ENCODE measurements at regions not wholly inside any gene's neighbourhood (a gene's known extent, or its start where the extent isn't known, plus 50 kb on each side); places are given as distances from the start of the nearest gene placed in this dataset.
"Not testable (repeated sequence)": the region's sequence is repeated elsewhere in the genome, so short reads cannot be mapped to it uniquely, and the experiment has no call there.

DNA sequence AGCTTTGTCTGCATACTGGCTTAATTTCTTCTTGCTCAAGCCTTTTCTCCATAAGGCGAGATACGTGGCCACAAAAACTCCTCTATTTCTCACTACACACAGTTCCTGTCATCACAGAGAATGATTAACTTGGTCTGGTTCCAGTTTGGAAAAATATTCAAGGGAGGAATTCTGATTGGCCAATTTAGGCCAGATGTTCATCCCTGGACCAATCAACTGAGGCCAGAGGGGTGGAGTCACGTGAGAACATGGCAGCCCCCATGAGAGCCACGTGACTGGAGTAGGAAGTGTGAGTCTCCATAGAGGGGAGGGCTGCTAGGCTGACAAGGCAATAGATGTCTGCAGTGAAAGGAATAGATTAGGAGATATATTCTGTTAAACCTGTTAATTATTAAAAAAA lies 200.0 kb downstream of the OTOP1 start:
- H3K4me1 Mint-ChIP-seq; H3K9me3 Mint-ChIP-seq; H3K36me3 Mint-ChIP-seq; DNase-seq (ENCODE audit: low spot score in 2 of 2, unreplicated experiment in 2 of 2); H3K27ac Mint-ChIP-seq; H3K4me3 Mint-ChIP-seq: not testable (repeated sequence)
- peaks cover 17% of the 10 kb centered on the region for H3K27me3 Mint-ChIP-seq (ENCODE audit: low read depth)

DNA sequence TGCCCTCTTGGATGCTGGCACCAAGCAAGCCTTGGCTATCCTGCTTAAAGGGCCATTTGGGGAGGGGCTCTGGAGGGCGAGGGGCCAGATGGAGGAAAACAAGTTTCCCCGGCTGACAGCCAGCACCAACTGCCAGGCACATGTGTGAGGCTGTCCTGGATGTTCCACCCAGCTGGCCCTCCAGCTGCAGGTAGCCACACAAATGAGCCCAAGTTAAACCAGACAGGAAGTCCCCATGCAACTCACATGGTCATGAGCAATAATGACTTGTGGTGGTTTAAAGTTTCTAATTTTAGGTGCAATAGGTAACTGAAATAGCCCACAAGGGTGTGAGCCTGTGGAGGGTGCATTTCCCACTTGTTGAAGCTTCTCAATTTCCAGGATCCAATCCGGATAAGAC lies 198.0 kb downstream of the OTOP1 start:
- H3K27ac Mint-ChIP-seq; H3K36me3 Mint-ChIP-seq; DNase-seq (ENCODE audit: low spot score in 2 of 2, unreplicated experiment in 2 of 2); H3K9me3 Mint-ChIP-seq; H3K4me3 Mint-ChIP-seq; H3K4me1 Mint-ChIP-seq: not testable (repeated sequence)
- peaks cover 13% of the 10 kb centered on the region for H3K27me3 Mint-ChIP-seq (ENCODE audit: low read depth)

DNA sequence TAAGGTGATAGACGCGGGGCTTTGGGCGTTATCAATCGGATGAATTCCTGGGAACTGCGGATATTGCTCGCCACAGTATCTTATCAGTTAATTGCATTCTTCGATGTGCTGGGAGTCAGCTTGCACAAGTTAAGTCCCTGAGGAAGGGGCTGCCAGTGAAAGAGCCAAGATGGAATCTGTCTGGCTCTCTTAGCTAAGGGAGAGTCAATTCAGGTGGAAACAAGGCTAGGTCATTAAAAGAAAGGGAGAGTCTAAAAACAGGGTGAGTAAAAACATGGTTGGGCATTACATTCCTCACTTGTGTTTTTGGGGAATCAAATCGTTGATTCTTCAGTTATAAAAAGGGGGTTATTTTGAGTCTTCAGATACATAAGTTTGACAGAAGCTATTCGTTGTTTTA lies 196.2 kb downstream of the OTOP1 start:
- H3K4me3 Mint-ChIP-seq, H3K9me3 Mint-ChIP-seq: not testable (repeated sequence)

GRCh38 chr4:4031446-4032135 lies 195.1 kb downstream of the OTOP1 start:
- DNase-seq (ENCODE audit: low spot score in 2 of 2, unreplicated experiment in 2 of 2); H3K9me3 Mint-ChIP-seq; H3K27ac Mint-ChIP-seq; H3K27me3 Mint-ChIP-seq (ENCODE audit: low read depth); H3K36me3 Mint-ChIP-seq; H3K4me3 Mint-ChIP-seq: not testable (repeated sequence)
- H3K4me1 Mint-ChIP-seq: peaks cover 19% of the 10 kb centered on the region

More for the DNA sequence above, 196.2 kb downstream of the OTOP1 start:
- not testable (repeated sequence) for H3K27ac Mint-ChIP-seq; DNase-seq (ENCODE audit: low spot score in 2 of 2, unreplicated experiment in 2 of 2); H3K27me3 Mint-ChIP-seq (ENCODE audit: low read depth); H3K36me3 Mint-ChIP-seq
- H3K4me1 Mint-ChIP-seq: peaks cover 18% of the 10 kb centered on the region

DNA sequence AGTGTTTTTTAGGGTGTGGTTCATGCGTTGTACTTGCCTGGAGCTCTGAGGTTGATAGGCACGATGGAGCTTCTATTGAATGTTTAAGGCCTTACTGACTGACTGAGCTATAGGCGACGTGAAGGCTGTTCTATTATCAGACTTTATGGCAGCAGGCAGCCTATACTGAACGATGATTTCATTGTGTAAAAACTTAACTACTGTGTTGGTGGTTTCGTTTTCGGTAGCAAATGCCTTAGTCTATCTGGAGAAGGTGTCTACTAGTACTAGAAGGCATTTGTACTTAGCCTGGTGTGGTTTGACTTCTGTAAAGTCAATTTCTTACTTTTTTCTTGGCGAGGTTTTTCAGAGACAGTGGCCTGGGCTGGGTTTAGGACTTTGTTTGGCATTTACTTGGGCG lies 194.4 kb downstream of the OTOP1 start:
- peaks cover 19% of the 10 kb centered on the region for H3K4me1 Mint-ChIP-seq
- H3K27me3 Mint-ChIP-seq (ENCODE audit: low read depth); H3K36me3 Mint-ChIP-seq; H3K27ac Mint-ChIP-seq; H3K4me3 Mint-ChIP-seq; DNase-seq (ENCODE audit: low spot score in 2 of 2, unreplicated experiment in 2 of 2); H3K9me3 Mint-ChIP-seq: not testable (repeated sequence)

GRCh38 chr4:4032801-4033605 lies 193.7 kb downstream of the OTOP1 start:
- H3K36me3 Mint-ChIP-seq: not testable (repeated sequence)
- H3K4me3 Mint-ChIP-seq: peak overlapping the region; percentile 21

GRCh38 chr4:4037399-4038138 lies 189.2 kb downstream of the OTOP1 start:
- not testable (repeated sequence) for H3K27me3 Mint-ChIP-seq (ENCODE audit: low read depth); H3K27ac Mint-ChIP-seq; H3K4me3 Mint-ChIP-seq; DNase-seq (ENCODE audit: low spot score in 2 of 2, unreplicated experiment in 2 of 2)
- Mint-ChIP-seq H3K9me3 (peaks cover 18% of the 10 kb centered on the region), H3K36me3 (peaks cover 15% of the 10 kb centered on the region), H3K4me1 (peaks cover 19% of the 10 kb centered on the region)

More at GRCh38 chr4:4032801-4033605, 193.7 kb downstream of the OTOP1 start:
- DNase-seq (ENCODE audit: low spot score in 2 of 2, unreplicated experiment in 2 of 2); H3K9me3 Mint-ChIP-seq; H3K27me3 Mint-ChIP-seq (ENCODE audit: low read depth): not testable (repeated sequence)
- peak overlapping the region; percentile 68 for H3K27ac Mint-ChIP-seq
- H3K4me1 Mint-ChIP-seq: peaks cover 19% of the 10 kb centered on the region

- peak overlapping the region; percentile 59 for H3K4me3 Mint-ChIP-seq
- peaks cover 26% of the 10 kb centered on the region for H3K4me1 Mint-ChIP-seq
- H3K9me3 Mint-ChIP-seq: peaks cover 19% of the 10 kb centered on the region
- peak overlapping the region; percentile 76 for H3K27ac Mint-ChIP-seq
- peaks cover 23% of the 10 kb centered on the region for H3K36me3 Mint-ChIP-seq
- DNase-seq (ENCODE audit: low spot score in 2 of 2, unreplicated experiment in 2 of 2): not testable (repeated sequence)
- peaks cover 36% of the 10 kb centered on the region for H3K27me3 Mint-ChIP-seq (ENCODE audit: low read depth)
Observed at GRCh38 chr4:4045823-4046222, 180.9 kb downstream of the OTOP1 start.

DNA sequence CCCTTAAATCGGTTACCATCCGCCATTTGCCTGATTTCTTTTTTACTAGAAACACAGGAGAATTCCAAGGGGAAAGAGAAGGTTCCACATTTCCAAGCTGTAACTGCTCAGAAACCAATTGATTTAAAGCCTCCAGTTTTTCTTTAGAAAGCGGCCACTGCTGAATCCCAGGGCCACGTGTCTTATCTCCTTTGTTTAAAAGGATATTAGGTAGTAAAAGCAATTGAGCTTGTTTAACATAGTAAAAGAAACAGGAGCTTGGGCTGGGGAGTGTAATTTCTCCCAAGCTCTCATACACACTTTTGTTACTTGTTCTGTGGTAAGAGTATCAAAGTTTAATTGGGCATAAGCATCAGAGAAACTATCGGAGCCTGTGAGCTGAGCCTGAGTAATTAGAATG lies 180.0 kb downstream of the OTOP1 start:
- peaks cover 26% of the 10 kb centered on the region for H3K4me1 Mint-ChIP-seq
- peaks cover 36% of the 10 kb centered on the region for H3K27me3 Mint-ChIP-seq (ENCODE audit: low read depth)
- H3K36me3 Mint-ChIP-seq: peaks cover 21% of the 10 kb centered on the region
- H3K4me3 Mint-ChIP-seq: peak overlapping the region; percentile 59
- peak overlapping the region; percentile 67 for H3K27ac Mint-ChIP-seq
- DNase-seq (ENCODE audit: low spot score in 2 of 2, unreplicated experiment in 2 of 2): not testable (repeated sequence)
- peaks cover 18% of the 10 kb centered on the region for H3K9me3 Mint-ChIP-seq

DNA sequence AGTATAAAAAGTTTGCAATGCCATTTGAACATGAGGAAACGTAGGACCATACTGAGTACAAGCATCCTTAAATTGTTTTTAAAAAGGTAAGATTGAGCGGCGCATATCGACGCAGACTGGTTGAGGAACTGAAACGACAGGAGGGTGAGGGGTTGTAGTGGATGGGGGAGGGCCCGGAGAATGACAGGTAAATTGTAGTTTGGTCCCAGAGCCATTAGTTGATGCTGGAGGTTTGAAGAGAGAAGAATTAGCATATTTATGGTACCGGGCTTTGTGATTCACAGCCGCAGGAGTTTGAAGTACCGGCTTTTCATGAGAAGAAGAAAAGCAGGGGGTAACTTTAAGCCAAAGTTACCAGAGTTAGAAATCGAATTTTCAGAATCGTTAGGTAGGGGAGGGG lies 179.5 kb downstream of the OTOP1 start:
- Mint-ChIP-seq H3K4me1 (peaks cover 26% of the 10 kb centered on the region), H3K36me3 (peaks cover 16% of the 10 kb centered on the region), H3K27me3 (ENCODE audit: low read depth) (peaks cover 36% of the 10 kb centered on the region), H3K27ac (peak overlapping the region; percentile 41), H3K4me3 (peak overlapping the region; percentile 59), H3K9me3 (peaks cover 14% of the 10 kb centered on the region)
- DNase-seq (ENCODE audit: low spot score in 2 of 2, unreplicated experiment in 2 of 2): not testable (repeated sequence)

DNA sequence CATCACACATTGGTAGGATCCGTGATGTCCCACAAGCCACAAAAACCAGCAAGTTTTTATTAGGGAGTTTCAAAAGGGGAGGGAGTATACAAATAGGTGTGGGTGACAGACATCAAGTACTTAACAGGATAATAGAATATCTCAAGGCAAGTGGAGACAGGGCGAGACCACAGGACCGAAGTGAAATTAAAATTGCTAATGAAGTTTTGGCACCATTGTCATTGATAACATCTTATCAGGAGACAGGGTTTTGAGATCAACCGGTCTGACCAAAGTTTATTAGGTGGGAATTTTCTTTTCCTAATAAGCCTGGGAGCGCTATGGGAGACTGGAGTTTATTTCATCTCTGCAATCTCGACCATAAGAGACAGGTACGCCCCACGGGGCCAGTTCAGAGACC lies 178.5 kb downstream of the OTOP1 start:
- H3K4me1 Mint-ChIP-seq: peaks cover 26% of the 10 kb centered on the region
- H3K27me3 Mint-ChIP-seq (ENCODE audit: low read depth): peaks cover 36% of the 10 kb centered on the region
- DNase-seq (ENCODE audit: low spot score in 2 of 2, unreplicated experiment in 2 of 2); H3K27ac Mint-ChIP-seq; H3K9me3 Mint-ChIP-seq; H3K36me3 Mint-ChIP-seq: not testable (repeated sequence)
- peak overlapping the region; percentile 59 for H3K4me3 Mint-ChIP-seq

GRCh38 chr4:4050781-4051180 lies 175.9 kb downstream of the OTOP1 start:
- Mint-ChIP-seq H3K27me3 (ENCODE audit: low read depth) (peaks cover 30% of the 10 kb centered on the region), H3K4me1 (peaks cover 24% of the 10 kb centered on the region)
- not testable (repeated sequence) for H3K36me3 Mint-ChIP-seq; H3K9me3 Mint-ChIP-seq; H3K4me3 Mint-ChIP-seq; H3K27ac Mint-ChIP-seq; DNase-seq (ENCODE audit: low spot score in 2 of 2, unreplicated experiment in 2 of 2)

GRCh38 chr4:4052933-4053332 lies 173.8 kb downstream of the OTOP1 start:
- not testable (repeated sequence) for DNase-seq (ENCODE audit: low spot score in 2 of 2, unreplicated experiment in 2 of 2); H3K9me3 Mint-ChIP-seq; H3K27ac Mint-ChIP-seq; H3K4me3 Mint-ChIP-seq; H3K4me1 Mint-ChIP-seq; H3K36me3 Mint-ChIP-seq
- H3K27me3 Mint-ChIP-seq (ENCODE audit: low read depth): peaks cover 16% of the 10 kb centered on the region

- H3K9me3 Mint-ChIP-seq; H3K4me1 Mint-ChIP-seq; DNase-seq (ENCODE audit: low spot score in 2 of 2, unreplicated experiment in 2 of 2); H3K36me3 Mint-ChIP-seq; H3K27me3 Mint-ChIP-seq (ENCODE audit: low read depth); H3K4me3 Mint-ChIP-seq; H3K27ac Mint-ChIP-seq: not testable (repeated sequence)
Observed at GRCh38 chr4:4057226-4057625, 169.5 kb downstream of the OTOP1 start.

Data from mesothelial cell of epicardium (in vitro differentiated cells).